Astrocyte (in vitro differentiated cells and primary cell): ENCODE measurements at regions not wholly inside any gene's neighbourhood (a gene's known extent, or its start where the extent isn't known, plus 50 kb on each side); places are given as distances from the start of the nearest gene placed in this dataset.

Experiments used
- DNase-seq: peaks from one replicate; pipeline ENCODE4 v3.0.0-alpha.2; 2010; ENCODE audit warnings: low read depth
- FAIRE-seq: peaks from 2 replicates; lab custom pipeline; 2011; peaks lifted over from hg19 to GRCh38; lab: Jason Lieb, UNC
- H2AFZ ChIP-seq: 2 replicates; pipeline ENCODE4 v1.6.0; 2012; ENCODE audit warnings: low read depth, low read length, inconsistent platforms
- H3K27ac ChIP-seq: 2 replicates; pipeline ENCODE4 v1.5.1; 2011; ENCODE audit warnings: low read depth, low read length, inconsistent platforms
- H3K27me3 ChIP-seq: 2 replicates; pipeline ENCODE4 v1.6.0; 2011; ENCODE audit warnings: low read length, inconsistent platforms; ENCODE audit not compliant: insufficient read depth
- H3K36me3 ChIP-seq: 2 replicates; pipeline ENCODE4 v1.5.1; 2011; ENCODE audit warnings: low read length, inconsistent platforms; ENCODE audit not compliant: insufficient read depth
- H3K4me1 ChIP-seq: 2 replicates; pipeline ENCODE4 v1.5.1; 2011; ENCODE audit warnings: low read length, inconsistent platforms; ENCODE audit not compliant: insufficient read depth
- H3K4me2 ChIP-seq: 2 replicates; pipeline ENCODE4 v1.6.0; 2012; ENCODE audit warnings: low read length, inconsistent platforms
- H3K4me3 ChIP-seq: 2 replicates; pipeline ENCODE4 v1.5.1; 2011; ENCODE audit warnings: low read depth, mild to moderate bottlenecking, low read length, inconsistent platforms; ENCODE audit not compliant: insufficient read depth
- H3K79me2 ChIP-seq: 2 replicates; pipeline ENCODE4 v1.6.0; 2012; ENCODE audit warnings: mild to moderate bottlenecking, low read length, inconsistent platforms; ENCODE audit not compliant: insufficient read depth
- H3K9ac ChIP-seq: 2 replicates; pipeline ENCODE4 v1.6.0; 2012; ENCODE audit warnings: mild to moderate bottlenecking, low read length, inconsistent platforms
- H3K9me3 ChIP-seq: 2 replicates; pipeline ENCODE4 v1.5.1; 2012; ENCODE audit warnings: low read depth, mild to moderate bottlenecking, low read length, inconsistent platforms; ENCODE audit not compliant: insufficient read depth
- H4K20me1 ChIP-seq: 2 replicates; pipeline ENCODE4 v1.6.0; 2012; ENCODE audit warnings: low read length, inconsistent platforms; ENCODE audit not compliant: insufficient read depth
- H3K27ac Mint-ChIP-seq: one replicate; pipeline ENCODE4 v1.8.0; 2021; ENCODE audit warnings: mild to moderate bottlenecking, mixed read lengths; ENCODE audit not compliant: unreplicated experiment
- H3K27me3 Mint-ChIP-seq: one replicate; pipeline ENCODE4 v1.8.0; 2021; ENCODE audit warnings: low read depth, mixed read lengths; ENCODE audit not compliant: unreplicated experiment
- H3K36me3 Mint-ChIP-seq: one replicate; pipeline ENCODE4 v1.8.0; 2021; ENCODE audit warnings: low read depth, mixed read lengths; ENCODE audit not compliant: unreplicated experiment
- H3K4me1 Mint-ChIP-seq: one replicate; pipeline ENCODE4 v1.8.0; 2021; ENCODE audit warnings: low read depth, mixed read lengths; ENCODE audit not compliant: unreplicated experiment
- H3K4me3 Mint-ChIP-seq: one replicate; pipeline ENCODE4 v1.8.0; 2021; ENCODE audit warnings: mild to moderate bottlenecking, moderate library complexity, mixed read lengths; ENCODE audit not compliant: unreplicated experiment
- H3K9me3 Mint-ChIP-seq: one replicate; pipeline ENCODE4 v1.8.0; 2021; ENCODE audit warnings: mild to moderate bottlenecking, mixed read lengths; ENCODE audit not compliant: unreplicated experiment
- EZH2 ChIP-seq: IDR thresholded peaks from 2 replicates; pipeline ENCODE4 v1.6.1; 2012; ENCODE audit warnings: mild to moderate bottlenecking, low read length, inconsistent platforms; ENCODE audit not compliant: insufficient read depth
- TF ChIP-seq, protein P1 (sequence below): IDR thresholded peaks from 2 replicates; pipeline ENCODE4 v1.5.1; 2011; ENCODE audit warnings: low read depth, mild to moderate bottlenecking, inconsistent platforms, low read length, moderate library complexity; ENCODE audit not compliant: insufficient read depth

DNA sequence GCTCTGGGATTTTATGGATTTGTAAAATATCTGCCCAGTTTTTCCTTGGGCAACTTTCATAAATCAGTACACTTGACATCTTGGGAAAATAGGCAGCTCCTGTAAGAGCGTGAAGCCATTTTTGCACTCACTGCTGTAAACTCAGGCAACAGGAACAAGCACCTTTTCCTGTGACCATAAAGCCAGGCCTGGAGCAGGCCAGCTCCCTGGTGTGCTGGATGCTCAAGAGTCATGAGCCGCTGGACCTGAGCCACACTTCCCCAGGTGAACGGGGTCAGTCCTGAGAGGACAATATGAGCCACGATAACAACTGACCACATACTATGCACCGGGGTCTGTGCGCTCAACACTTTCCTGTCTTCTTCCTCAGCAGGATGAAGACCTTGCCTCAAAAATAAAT lies 158.2 kb downstream of the NUP210 start:
- Histone ChIP-seq H3K27ac (no peak overlapping the region), H3K36me3 (no peaks in the 10 kb centered on the region), H3K4me3 (no peak overlapping the region), H3K9me3 (no peaks in the 10 kb centered on the region), H3K27me3 (peaks cover 4% of the 10 kb centered on the region), H3K4me1 (no peaks in the 10 kb centered on the region), H3K4me2 (no peak overlapping the region), H4K20me1 (no peaks in the 10 kb centered on the region), H2AFZ (no peak overlapping the region), H3K9ac (no peak overlapping the region), H3K79me2 (no peaks in the 10 kb centered on the region)
- Mint-ChIP-seq H3K36me3 (peaks cover 3% of the 10 kb centered on the region), H3K4me3 (no peak overlapping the region), H3K4me1 (peaks cover 13% of the 10 kb centered on the region), H3K27ac (no peak overlapping the region), H3K9me3 (peaks cover 3% of the 10 kb centered on the region), H3K27me3 (no peaks in the 10 kb centered on the region)
- DNase-seq (no peak), FAIRE-seq (no peak)
- no peak for TF ChIP-seq EZH2
- TF ChIP-seq, protein P1, sequence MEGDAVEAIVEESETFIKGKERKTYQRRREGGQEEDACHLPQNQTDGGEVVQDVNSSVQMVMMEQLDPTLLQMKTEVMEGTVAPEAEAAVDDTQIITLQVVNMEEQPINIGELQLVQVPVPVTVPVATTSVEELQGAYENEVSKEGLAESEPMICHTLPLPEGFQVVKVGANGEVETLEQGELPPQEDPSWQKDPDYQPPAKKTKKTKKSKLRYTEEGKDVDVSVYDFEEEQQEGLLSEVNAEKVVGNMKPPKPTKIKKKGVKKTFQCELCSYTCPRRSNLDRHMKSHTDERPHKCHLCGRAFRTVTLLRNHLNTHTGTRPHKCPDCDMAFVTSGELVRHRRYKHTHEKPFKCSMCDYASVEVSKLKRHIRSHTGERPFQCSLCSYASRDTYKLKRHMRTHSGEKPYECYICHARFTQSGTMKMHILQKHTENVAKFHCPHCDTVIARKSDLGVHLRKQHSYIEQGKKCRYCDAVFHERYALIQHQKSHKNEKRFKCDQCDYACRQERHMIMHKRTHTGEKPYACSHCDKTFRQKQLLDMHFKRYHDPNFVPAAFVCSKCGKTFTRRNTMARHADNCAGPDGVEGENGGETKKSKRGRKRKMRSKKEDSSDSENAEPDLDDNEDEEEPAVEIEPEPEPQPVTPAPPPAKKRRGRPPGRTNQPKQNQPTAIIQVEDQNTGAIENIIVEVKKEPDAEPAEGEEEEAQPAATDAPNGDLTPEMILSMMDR, result no peak

DNA sequence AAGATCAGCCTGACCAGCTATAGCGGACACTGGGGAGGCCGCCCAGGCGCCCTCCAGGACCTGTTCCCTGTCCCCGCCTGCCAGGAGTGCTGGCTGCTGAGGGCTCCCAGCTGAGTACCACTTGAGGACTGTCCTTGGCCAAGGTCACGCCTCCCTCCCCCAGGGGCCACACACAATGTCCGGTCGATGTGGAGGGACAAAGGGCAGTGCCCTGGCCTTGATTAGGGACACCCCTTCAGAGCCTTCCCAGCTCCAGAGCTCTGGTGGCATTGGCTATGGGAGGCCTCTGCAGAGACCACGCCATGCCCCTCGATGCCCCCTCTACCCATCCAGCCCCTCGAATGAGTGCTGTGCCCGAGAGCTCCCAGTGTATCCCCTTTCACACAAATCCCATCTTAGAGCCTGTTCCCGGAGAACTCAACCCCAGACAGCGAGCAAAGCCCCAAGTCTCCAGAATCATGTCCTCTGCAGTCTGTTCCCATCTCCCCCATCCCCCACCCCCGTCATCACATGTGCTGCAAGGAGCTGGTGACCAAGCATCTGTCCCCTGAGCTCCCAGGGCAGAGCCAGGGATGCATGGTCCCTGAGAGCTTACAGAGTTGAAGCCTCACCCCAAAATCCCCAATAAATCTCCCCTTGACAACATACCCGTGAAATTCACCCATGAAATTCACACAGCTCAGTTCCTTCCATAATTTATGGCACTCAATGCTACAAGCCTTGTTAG lies 158.9 kb downstream of the NUP210 start:
- FAIRE-seq, result no peak
- H3K9me3 Mint-ChIP-seq, result peaks cover 3% of the 10 kb centered on the region
- peaks cover 2% of the 10 kb centered on the region for H3K27me3 Mint-ChIP-seq

More for the DNA sequence above, 158.9 kb downstream of the NUP210 start:
- no peaks in the 10 kb centered on the region for H3K9me3 ChIP-seq
- peaks cover 13% of the 10 kb centered on the region for H3K4me1 Mint-ChIP-seq
- H3K4me3 Mint-ChIP-seq, result no peak overlapping the region
- H3K36me3 Mint-ChIP-seq, result peaks cover 3% of the 10 kb centered on the region
- TF ChIP-seq, protein P1, result no peak
- TF ChIP-seq EZH2, result no peak
- no peak overlapping the region for H3K27ac ChIP-seq
- H3K27ac Mint-ChIP-seq, result no peak overlapping the region
- H2AFZ ChIP-seq, result no peak overlapping the region
- H3K4me1 ChIP-seq, result no peaks in the 10 kb centered on the region
- no peak overlapping the region for H3K4me3 ChIP-seq
- H3K79me2 ChIP-seq, result no peaks in the 10 kb centered on the region
- H3K36me3 ChIP-seq, result no peaks in the 10 kb centered on the region
- H3K4me2 ChIP-seq, result no peak overlapping the region
- peaks cover 4% of the 10 kb centered on the region for H3K27me3 ChIP-seq
- H4K20me1 ChIP-seq, result no peaks in the 10 kb centered on the region
- no peak for DNase-seq
- no peak overlapping the region for H3K9ac ChIP-seq
